ENCODE measurements at regions not wholly inside any gene's neighbourhood (a gene's known extent, or its start where the extent isn't known, plus 50 kb on each side); places are given as distances from the start of the nearest gene placed in this dataset.

GRCh38 chr11:23543651-23544222 lies 683.5 kb upstream of the CCDC179 start:
- intact Hi-C loops (cut with micrococcal nuclease; ENCODE audit: unreplicated experiment), result loop anchor here (5.0 to 10.0 kb wide), 2 partner anchors 844 to 941 kb away; no protein-coding TSS in a partner anchor
- H3K27me3 ChIP-seq (replicated peaks; ENCODE audit: insufficient read depth, low read depth, low read length, poor library complexity), result no peaks in the 10 kb centered on the region
- H3K4me3 ChIP-seq (ENCODE audit: low read depth, low read length, poor library complexity, severe bottlenecking), result no peak overlapping the region
- no peak for DNase-seq (ENCODE audit: low spot score)
- no peak overlapping the region for H3K27ac ChIP-seq (ENCODE audit: low read depth, low read length, poor library complexity, severe bottlenecking)
- TF ChIP-seq CTCF (conservative IDR thresholded peaks at IDR 0.05; ENCODE audit: low read depth, low read length), result no peak
- no peak for TF ChIP-seq EZH2 (IDR thresholded peaks at IDR 0.05; ENCODE audit: borderline replicate concordance, low read depth, low read length, poor library complexity, severe bottlenecking)
- POLR2A ChIA-PET (ENCODE audit: low non-redundant PET), result no interaction called here
- H3K9me3 ChIP-seq (ENCODE audit: low read depth, low read length, poor library complexity, severe bottlenecking), result no peaks in the 10 kb centered on the region
- no TSS peak for BruUV-seq (replicated peaks)
- no peaks in the 10 kb centered on the region for H3K36me3 ChIP-seq (ENCODE audit: insufficient read depth, low read length, poor library complexity, severe bottlenecking)
- CTCF ChIA-PET, result no interaction called here
- H3K4me1 ChIP-seq (ENCODE audit: insufficient read depth, low read length, poor library complexity, severe bottlenecking), result no peaks in the 10 kb centered on the region

- no TSS peak for BruUV-seq (replicated peaks)
- no peaks in the 10 kb centered on the region for H3K27me3 ChIP-seq (replicated peaks; ENCODE audit: insufficient read depth, low read depth, low read length, poor library complexity)
- intact Hi-C loops (cut with micrococcal nuclease; ENCODE audit: unreplicated experiment), result no loop called here
- no peaks in the 10 kb centered on the region for H3K4me1 ChIP-seq (ENCODE audit: insufficient read depth, low read length, poor library complexity, severe bottlenecking)
- ChIA-PET CTCF (no interaction called here), POLR2A (ENCODE audit: low non-redundant PET) (no interaction called here)
- TF ChIP-seq CTCF (conservative IDR thresholded peaks at IDR 0.05; ENCODE audit: low read depth, low read length), result no peak
- no peak for TF ChIP-seq EZH2 (IDR thresholded peaks at IDR 0.05; ENCODE audit: borderline replicate concordance, low read depth, low read length, poor library complexity, severe bottlenecking)
- no peaks in the 10 kb centered on the region for H3K36me3 ChIP-seq (ENCODE audit: insufficient read depth, low read length, poor library complexity, severe bottlenecking)
- no peaks in the 10 kb centered on the region for H3K9me3 ChIP-seq (ENCODE audit: low read depth, low read length, poor library complexity, severe bottlenecking)
- H3K27ac ChIP-seq (ENCODE audit: low read depth, low read length, poor library complexity, severe bottlenecking), result no peak overlapping the region
- no peak for DNase-seq (ENCODE audit: low spot score)
- no peak overlapping the region for H3K4me3 ChIP-seq (ENCODE audit: low read depth, low read length, poor library complexity, severe bottlenecking)
These were observed 691.4 kb upstream of the CCDC179 start for GRCh38 chr11:23551706-23552105.

GRCh38 chr11:23554002-23554401 lies 693.7 kb upstream of the CCDC179 start:
- Histone ChIP-seq H3K36me3 (ENCODE audit: insufficient read depth, low read length, poor library complexity, severe bottlenecking) (no peaks in the 10 kb centered on the region), H3K4me3 (ENCODE audit: low read depth, low read length, poor library complexity, severe bottlenecking) (no peak overlapping the region), H3K4me1 (ENCODE audit: insufficient read depth, low read length, poor library complexity, severe bottlenecking) (no peaks in the 10 kb centered on the region), H3K9me3 (ENCODE audit: low read depth, low read length, poor library complexity, severe bottlenecking) (no peaks in the 10 kb centered on the region), H3K27ac (ENCODE audit: low read depth, low read length, poor library complexity, severe bottlenecking) (no peak overlapping the region), H3K27me3 (replicated peaks; ENCODE audit: insufficient read depth, low read depth, low read length, poor library complexity) (no peaks in the 10 kb centered on the region)
- no peak; the same call in 1 of the 2 replicates for TF ChIP-seq CTCF (conservative IDR thresholded peaks at IDR 0.05; ENCODE audit: low read depth, low read length)
- TF ChIP-seq EZH2 (IDR thresholded peaks at IDR 0.05; ENCODE audit: borderline replicate concordance, low read depth, low read length, poor library complexity, severe bottlenecking), result no peak
- POLR2A ChIA-PET (ENCODE audit: low non-redundant PET), result no interaction called here
- BruUV-seq (replicated peaks), result no TSS peak
- CTCF ChIA-PET, result no interaction called here
- no peak for DNase-seq (ENCODE audit: low spot score)
- intact Hi-C loops (cut with micrococcal nuclease; ENCODE audit: unreplicated experiment), result no loop called here
